ENCODE measurements at regions not wholly inside any gene's neighbourhood (a gene's known extent, or its start where the extent isn't known, plus 50 kb on each side); places are given as distances from the start of the nearest gene placed in this dataset.

DNA sequence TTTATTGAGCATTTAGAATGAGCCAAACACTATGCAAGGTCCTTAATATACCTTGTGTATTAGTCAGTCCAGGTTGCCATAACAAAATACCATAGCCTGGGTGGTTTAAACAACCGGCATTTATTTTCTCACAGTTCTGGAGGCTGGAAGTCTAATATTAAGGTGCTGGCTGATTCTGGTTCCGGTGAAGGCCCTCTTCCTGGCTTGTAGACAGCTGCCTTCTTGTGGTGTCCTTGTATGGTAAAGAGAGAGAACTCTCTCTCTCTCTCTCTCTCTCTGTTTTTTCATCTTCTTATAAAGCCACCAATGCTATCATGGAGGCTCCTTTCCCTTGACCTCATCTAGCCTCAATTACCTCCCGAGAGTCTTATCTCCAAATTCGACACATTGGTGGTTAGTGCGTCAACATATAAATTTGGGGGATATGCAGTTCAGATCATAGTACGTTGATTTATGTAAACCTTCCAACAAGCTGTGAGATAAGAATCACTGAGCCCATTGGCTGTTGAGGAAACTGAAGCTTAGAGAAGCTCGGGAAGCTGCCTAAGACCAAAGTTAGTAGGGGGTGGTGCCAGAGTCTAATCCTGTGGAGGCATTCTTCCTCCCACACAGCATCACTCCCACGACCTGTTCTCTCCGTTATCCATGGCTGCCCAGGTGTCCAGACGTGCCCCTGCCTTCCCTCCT is 298.0 kb upstream of the PROK2 start:
- Histone ChIP-seq H2AFZ (ENCODE audit: low read depth) (no peak overlapping the region), H3K9ac (no peak overlapping the region), H3K4me3 (IDR thresholded peaks at IDR 0.05; ENCODE audit: insufficient read depth, low read depth, low read length) (no peak overlapping the region), H3K4me2 (no peak overlapping the region), H3K4me1 (ENCODE audit: low read depth, poor library complexity, severe bottlenecking) (peaks cover 18% of the 10 kb centered on the region), H3K36me3 (ENCODE audit: insufficient read depth) (no peaks in the 10 kb centered on the region), H3K27ac (no peak overlapping the region), H3K79me2 (ENCODE audit: insufficient read depth, low read depth) (no peaks in the 10 kb centered on the region), H4K20me1 (ENCODE audit: insufficient read depth) (no peaks in the 10 kb centered on the region), H3K27me3 (ENCODE audit: insufficient read depth, low read depth) (no peaks in the 10 kb centered on the region)
- TF ChIP-seq, protein P1, sequence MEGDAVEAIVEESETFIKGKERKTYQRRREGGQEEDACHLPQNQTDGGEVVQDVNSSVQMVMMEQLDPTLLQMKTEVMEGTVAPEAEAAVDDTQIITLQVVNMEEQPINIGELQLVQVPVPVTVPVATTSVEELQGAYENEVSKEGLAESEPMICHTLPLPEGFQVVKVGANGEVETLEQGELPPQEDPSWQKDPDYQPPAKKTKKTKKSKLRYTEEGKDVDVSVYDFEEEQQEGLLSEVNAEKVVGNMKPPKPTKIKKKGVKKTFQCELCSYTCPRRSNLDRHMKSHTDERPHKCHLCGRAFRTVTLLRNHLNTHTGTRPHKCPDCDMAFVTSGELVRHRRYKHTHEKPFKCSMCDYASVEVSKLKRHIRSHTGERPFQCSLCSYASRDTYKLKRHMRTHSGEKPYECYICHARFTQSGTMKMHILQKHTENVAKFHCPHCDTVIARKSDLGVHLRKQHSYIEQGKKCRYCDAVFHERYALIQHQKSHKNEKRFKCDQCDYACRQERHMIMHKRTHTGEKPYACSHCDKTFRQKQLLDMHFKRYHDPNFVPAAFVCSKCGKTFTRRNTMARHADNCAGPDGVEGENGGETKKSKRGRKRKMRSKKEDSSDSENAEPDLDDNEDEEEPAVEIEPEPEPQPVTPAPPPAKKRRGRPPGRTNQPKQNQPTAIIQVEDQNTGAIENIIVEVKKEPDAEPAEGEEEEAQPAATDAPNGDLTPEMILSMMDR (conservative IDR thresholded peaks at IDR 0.05; ENCODE audit: low read depth, low read length) = no peak

DNA sequence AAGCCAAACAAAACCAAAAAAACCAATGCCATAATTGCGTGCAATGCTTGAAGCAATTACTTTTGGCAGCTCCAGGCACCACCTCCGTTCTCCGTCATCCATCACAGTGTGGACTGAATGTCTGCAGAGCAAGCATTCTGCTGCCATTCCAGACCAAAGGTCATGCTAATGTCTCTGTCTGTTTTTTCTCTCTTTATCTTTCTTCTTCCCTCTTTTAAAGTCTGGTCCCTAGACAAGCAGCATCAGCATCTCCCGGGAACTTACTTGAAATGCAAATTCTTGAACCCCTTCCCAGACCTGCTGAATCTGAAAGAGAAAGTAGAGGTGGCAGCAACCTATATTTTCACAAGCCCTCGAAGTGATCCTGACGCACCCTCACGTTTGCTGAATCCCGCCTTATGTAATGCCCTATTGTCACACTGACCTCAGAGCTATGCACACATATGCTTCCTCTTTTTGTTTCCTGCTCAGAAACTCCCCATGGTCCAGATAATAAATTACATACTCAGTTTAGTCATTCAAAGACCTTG is 297.3 kb upstream of the PROK2 start:
- Histone ChIP-seq H3K27me3 (ENCODE audit: insufficient read depth, low read depth) (no peaks in the 10 kb centered on the region), H3K9ac (no peak overlapping the region), H3K27ac (no peak overlapping the region), H3K36me3 (ENCODE audit: insufficient read depth) (no peaks in the 10 kb centered on the region), H3K4me1 (ENCODE audit: low read depth, poor library complexity, severe bottlenecking) (peaks cover 24% of the 10 kb centered on the region), H2AFZ (ENCODE audit: low read depth) (no peak overlapping the region), H3K4me2 (no peak overlapping the region), H4K20me1 (ENCODE audit: insufficient read depth) (no peaks in the 10 kb centered on the region), H3K4me3 (IDR thresholded peaks at IDR 0.05; ENCODE audit: insufficient read depth, low read depth, low read length) (no peak overlapping the region), H3K79me2 (ENCODE audit: insufficient read depth, low read depth) (no peaks in the 10 kb centered on the region)
- TF ChIP-seq, protein P1 (conservative IDR thresholded peaks at IDR 0.05; ENCODE audit: low read depth, low read length) = no peak

DNA sequence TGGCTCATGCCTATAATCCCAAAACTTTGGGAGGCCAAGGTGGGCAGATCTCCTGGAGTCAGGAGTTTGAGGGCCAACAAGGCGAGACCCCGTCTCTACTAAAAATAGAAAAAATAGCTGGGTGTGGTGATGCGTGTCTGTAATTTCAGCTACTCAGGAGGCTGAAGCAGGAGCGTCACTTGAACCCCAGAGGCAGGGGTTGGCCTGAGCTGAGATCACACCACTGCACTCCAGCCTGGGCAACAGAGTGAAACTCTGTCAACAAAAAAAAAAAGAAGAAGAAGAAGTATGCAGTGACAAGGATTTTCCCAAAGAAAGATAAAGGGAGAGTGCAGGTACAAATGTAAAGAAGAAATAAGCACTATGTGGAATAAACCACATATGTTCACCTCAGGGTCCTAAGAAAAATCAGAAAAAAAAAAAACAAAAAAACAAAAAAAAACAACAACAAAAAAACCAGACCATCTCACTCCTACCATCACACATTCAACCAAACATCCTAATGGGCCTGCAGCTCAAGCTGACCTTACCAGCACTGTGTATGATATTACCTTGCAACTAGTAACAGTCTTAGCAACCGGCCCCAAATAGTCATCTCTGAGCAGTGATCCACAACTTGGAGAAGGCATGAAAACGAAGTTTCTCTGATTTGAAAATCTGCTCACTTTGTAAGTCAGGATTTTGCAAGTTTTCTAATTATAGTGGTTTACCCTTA is 296.7 kb upstream of the PROK2 start:
- TF ChIP-seq, protein P1 (conservative IDR thresholded peaks at IDR 0.05; ENCODE audit: low read depth, low read length) = no peak
- H2AFZ ChIP-seq (ENCODE audit: low read depth) = no peak overlapping the region
- H3K27me3 ChIP-seq (ENCODE audit: insufficient read depth, low read depth) = no peaks in the 10 kb centered on the region
- H3K36me3 ChIP-seq (ENCODE audit: insufficient read depth) = no peaks in the 10 kb centered on the region
- H3K9ac ChIP-seq = no peak overlapping the region
- H3K4me2 ChIP-seq = no peak overlapping the region
- peaks cover 30% of the 10 kb centered on the region for H3K4me1 ChIP-seq (ENCODE audit: low read depth, poor library complexity, severe bottlenecking)
- no peak overlapping the region for H3K4me3 ChIP-seq (IDR thresholded peaks at IDR 0.05; ENCODE audit: insufficient read depth, low read depth, low read length)
- no peaks in the 10 kb centered on the region for H4K20me1 ChIP-seq (ENCODE audit: insufficient read depth)
- no peak overlapping the region for H3K27ac ChIP-seq
- H3K79me2 ChIP-seq (ENCODE audit: insufficient read depth, low read depth) = no peaks in the 10 kb centered on the region

DNA sequence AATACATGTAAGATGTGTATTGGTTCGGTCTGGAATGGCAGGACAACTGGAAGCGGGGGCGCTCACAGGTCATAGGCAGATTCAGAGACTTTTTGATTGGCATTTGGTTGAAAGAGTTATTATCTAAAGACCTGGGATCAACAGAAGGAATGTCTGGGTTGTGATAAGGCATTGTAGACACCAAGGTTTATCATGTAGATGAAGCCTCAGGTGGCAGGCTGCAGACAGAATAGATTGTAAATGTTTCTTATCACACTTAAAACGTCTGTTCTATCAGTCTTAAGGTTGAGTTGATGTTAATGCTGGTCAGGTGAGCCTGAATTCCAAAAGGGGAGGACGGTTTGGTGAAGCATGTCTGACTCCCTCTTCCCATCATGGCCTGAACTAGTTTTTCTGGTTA is 295.9 kb upstream of the PROK2 start:
- H3K36me3 ChIP-seq (ENCODE audit: insufficient read depth) = no peaks in the 10 kb centered on the region
- H3K4me3 ChIP-seq (IDR thresholded peaks at IDR 0.05; ENCODE audit: insufficient read depth, low read depth, low read length) = no peak overlapping the region
- H3K79me2 ChIP-seq (ENCODE audit: insufficient read depth, low read depth) = no peaks in the 10 kb centered on the region
- TF ChIP-seq, protein P1 (conservative IDR thresholded peaks at IDR 0.05; ENCODE audit: low read depth, low read length) = no peak
- H3K27ac ChIP-seq = no peak overlapping the region
- H3K4me2 ChIP-seq = no peak overlapping the region
- no peak overlapping the region for H2AFZ ChIP-seq (ENCODE audit: low read depth)
- peaks cover 31% of the 10 kb centered on the region for H3K4me1 ChIP-seq (ENCODE audit: low read depth, poor library complexity, severe bottlenecking)
- H3K27me3 ChIP-seq (ENCODE audit: insufficient read depth, low read depth) = no peaks in the 10 kb centered on the region
- H4K20me1 ChIP-seq (ENCODE audit: insufficient read depth) = no peaks in the 10 kb centered on the region
- no peak overlapping the region for H3K9ac ChIP-seq
